NCI-H2107 treated with DMSO at 0.1 percent for 48 hours (cell line): ENCODE measurements at regions not wholly inside any gene's neighbourhood (a gene's known extent, or its start where the extent isn't known, plus 50 kb on each side); places are given as distances from the start of the nearest gene placed in this dataset.
"Not testable (repeated sequence)": the region's sequence is repeated elsewhere in the genome, so short reads cannot be mapped to it uniquely, and the experiment has no call there.

Source experiments
- DNase-seq: peaks from one replicate; lab custom pipeline; 2025; ENCODE audit not compliant: unreplicated experiment; lab: John Stamatoyannopoulos, UW

DNA sequence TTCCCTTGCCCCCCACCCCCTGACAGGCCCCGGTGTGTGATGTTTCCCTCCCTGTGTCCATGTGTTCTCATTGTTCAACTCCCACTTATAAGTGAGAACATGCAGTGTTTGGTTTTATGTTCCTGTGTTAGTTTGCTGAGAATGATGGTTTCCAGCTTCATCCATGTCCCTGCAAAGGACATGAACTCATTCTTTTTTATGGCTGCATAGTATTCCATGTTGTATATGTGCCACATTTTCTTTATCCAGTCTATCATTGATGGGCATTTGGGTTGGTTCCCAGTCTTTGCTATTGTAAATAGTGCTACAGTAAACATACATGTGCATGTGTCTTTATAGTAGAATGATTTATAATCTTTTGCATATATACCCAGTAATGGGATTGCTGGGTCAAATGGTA lies 287.4 kb downstream of the UTRN start:
- not testable (repeated sequence) for DNase-seq

DNA sequence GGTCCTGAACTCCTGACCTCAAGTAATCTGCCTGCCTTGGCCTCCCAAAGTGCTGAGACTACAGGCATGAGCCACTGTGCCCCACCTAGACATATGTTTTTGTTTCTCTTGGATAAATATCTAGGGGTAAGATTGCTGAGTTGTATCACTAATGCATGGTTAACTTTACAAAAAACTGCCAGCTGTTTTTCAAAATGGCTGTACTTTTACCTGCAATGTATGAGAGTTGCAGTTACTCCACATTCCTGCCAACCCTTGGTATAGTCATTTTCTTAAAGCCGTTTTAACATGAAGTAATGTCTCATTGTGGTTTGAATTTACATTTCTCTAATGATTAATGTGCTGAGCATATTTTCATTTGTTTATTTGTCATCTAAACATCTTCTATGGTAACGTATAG lies 289.7 kb downstream of the UTRN start:
- DNase-seq, result no peak

DNA sequence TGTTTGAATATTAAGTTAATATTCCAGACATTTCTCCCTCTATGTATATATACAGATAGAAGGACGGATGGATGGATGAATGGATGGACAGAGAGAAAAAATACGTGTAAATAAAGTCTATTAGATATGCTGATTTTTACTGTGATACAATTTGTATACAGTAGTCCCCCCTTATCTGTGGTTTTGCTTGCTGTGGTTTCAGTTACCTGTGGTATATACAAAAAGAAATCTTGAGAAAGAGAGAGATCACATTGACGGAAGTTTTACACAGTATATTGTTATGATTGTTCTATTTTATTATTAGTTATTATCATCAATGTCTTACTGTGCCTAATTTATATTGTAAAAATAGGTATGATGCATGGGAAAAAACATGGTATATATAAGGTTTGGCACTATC lies 290.2 kb downstream of the UTRN start:
- DNase-seq, result no peak

DNA sequence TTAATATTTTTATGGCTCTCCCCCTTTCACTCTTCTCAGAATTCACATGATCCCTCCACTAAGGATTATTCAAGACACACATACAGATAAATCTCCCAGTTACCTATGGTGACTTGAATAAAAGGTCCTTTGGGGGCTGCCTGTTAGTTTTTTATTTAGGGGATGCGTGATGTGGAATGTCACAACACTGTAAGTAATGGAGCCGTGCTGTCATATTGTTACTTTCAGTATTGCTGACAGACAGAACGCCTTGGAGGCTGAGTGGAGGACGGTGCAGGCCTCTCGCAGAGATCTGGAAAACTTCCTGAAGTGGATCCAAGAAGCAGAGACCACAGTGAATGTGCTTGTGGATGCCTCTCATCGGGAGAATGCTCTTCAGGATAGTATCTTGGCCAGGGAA lies 291.7 kb downstream of the UTRN start:
- DNase-seq, result no peak

DNA sequence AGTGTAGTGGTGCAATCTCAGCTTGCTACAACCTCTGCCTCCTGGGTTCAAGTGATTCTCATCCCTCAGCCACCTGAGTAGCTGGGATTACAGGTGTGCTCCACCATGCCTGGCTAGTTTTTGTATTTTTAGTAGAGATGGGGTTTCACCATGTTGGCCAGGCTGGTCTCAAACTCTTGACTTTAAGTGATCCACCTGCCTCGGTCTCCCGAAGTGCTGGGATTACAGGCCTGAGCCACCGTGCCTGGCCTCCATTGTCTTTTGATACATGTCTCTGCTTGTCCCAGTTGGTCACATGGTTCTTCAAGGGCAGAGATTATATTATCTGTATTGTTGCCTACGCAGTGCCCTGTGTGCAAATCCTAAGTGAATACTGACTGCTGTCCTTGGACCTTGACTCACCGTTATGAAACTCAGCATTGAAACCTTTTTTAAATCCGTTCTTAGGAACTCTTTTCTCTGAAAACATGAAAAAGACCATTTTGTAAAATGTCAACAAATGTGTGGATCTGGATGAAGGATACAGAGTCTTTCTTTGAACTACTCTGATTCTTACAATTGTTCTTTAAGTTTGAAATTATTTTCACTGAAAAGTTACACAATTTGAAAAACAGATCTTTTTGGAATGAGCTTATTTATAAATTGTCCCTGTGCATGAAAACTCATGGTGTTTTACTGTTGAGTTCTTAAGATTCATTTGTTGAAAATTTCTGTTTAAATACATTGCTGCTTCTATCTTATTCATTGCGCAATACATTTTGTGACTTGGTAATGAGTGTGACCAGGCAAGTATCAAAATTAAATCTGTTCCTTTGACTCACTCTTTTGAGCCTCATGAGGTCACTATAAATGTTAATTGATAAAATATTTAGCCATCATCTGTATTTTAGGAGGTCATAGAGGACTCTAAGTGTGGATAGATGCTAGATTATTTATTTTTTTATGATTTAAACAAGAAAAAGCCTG lies 293.5 kb downstream of the UTRN start:
- DNase-seq, result no peak

DNA sequence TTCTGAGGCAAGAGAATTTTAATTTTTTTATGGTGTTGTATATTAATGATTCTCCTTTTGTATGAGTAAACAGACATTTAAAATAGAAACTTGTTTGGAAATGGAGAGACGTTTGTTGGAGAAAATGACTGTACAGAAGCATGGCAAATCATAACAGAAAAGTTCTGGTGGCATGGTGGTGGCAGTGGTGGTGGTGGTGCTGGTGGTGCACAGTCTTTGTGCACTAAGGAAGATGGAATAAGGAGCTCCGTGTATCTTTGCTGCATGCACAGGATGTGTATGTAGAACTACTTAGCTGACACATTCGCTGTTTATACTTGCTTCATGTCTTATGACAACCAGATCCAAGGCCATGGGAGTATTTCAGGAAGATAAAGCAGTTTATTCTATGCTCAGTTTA lies 294.9 kb downstream of the UTRN start:
- no peak for DNase-seq

DNA sequence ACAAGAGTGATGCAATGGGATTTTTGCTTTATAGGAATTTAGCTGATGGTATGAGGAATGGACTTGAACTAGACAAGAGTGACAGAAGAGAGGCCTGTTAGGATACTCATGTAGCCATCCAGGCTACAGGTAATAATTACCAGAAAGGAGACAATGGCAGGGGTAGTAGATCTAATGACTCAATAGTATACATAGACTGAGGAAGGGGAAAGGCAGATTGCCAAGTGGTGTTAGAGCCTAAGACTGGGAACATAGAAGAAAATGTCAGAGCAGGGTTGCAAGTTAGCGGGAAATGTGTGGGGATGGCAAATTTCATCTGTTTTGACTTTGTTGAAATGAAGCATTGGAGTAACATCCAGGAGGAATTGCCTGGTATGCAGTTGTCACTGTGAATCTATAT lies 295.6 kb downstream of the UTRN start:
- DNase-seq, result no peak

DNA sequence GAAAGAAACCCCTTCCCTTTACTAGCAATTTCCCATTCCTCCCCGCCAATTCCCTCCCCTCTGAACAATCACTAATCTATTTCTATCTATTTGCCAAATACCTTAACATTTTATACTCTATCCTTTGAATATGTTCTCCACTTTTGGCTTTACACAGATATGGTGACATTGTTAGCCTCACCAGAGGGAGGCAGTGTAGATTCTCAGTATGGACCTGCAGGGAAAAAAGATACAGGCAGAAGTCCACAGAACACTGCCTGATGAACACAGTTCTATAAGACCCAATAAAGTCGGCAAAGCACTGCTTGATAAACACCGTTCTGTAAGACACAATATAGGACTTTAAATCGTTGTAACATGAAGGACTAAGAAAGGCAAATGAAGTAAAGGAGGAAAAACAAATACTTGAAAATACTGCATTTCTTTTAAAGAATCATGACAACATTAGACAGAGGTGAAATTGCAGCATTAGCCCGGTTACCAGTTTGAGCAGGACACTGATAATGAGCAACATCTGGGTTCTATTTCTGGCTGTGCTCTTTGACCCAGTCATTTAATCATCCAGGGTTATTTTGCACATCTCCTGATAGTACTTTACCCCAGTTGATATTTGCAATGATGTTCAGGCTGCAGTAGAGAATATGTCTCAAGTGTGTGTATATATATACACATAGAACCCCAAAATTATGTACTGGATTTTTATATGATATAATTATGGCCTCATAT lies 296.8 kb downstream of the UTRN start:
- DNase-seq, result peak; percentile 60

DNA sequence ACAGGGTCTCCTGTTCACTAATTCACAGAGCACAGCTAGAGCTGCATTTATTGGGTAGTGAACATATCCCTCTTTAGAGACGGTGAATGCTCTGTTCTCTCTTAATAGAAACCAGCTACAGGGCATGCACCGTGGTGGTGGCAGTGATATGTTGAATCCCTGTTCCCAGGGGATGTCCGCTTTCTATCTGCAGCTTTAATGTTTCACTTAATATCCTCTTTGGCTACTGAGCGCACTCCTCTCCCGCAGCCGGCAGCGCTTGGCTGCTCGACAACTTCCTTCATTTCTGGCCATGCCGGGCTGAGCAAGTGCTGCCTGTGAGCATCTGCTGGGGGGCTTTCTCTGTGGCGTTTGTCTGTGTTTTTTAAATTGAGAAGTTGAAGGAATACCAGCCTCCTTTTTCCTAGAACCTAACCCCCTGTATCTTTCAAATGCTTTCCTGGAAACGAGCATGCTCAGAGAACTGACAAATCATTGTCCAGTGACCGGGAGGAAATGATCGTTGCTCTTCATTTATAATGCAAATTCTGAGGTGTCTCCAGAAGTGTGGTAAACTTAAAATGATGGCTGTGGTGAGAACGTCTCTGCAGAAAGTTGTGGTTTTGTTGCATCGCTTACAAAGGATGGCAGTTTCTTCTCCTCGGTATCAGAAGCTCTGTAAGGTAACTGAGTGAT lies 297.9 kb downstream of the UTRN start:
- peak; percentile 81 for DNase-seq

DNA sequence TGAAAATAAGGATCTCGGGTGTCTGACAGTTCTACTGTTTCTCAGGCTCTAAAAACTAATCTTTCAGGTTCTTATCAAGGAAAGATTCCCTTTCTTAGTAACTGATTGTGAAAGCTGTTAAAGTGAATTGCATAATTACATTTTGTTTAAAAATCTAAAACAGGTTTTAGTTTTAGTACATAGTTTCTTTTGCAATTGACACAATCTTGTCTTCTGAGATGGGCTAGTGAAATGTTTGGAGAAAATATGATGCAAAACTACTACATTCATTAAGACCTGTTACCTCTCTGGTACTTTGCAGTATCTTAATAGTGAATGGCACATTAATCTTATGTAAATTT lies 298.4 kb downstream of the UTRN start:
- no peak for DNase-seq

DNA sequence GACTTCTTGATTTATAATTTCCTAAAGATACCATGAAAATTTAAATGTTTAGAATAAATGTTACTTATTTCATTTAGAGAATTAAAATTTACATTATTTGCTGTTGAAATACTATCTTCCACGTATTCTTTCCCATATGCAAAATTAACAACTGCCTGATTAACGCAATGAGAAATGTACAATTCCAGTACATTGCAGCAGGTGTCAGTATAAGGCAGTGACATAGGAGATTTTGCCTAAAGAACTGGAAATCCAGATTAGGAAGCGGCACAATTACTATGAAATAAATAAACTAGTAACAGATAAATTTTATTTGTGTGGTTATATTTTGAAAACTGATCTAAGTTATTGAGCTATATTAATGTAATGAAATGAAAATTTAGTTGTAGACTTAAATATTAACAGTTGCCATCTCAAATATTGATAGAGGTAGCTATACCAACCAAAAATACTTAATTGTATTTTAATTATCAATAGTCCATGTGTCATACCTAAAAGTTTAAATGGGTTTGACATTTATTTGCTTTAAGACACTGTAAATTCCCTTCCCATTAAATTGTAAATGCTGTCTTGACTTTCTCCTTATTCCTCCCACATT lies 300.2 kb downstream of the UTRN start:
- DNase-seq, result peak; percentile 88

DNA sequence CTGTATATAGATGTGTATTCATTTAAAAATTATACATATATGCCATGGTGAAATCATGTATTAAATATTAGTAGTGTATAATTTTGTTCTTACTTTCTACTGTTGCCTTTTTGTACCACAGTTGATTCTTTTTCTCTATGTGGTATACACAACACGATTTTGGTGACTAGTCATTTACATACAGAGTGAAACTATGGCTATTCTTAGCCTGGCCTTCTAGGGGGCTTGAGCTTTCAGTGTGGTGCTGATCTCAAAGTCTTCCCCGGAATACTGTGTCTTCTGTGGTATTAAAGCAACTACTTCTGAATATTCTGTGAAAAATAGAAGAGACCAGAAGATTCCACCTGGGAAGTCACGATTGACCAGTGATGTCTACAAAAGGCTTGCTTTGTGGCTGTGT lies 301.9 kb downstream of the UTRN start:
- peak; percentile 57 for DNase-seq

DNA sequence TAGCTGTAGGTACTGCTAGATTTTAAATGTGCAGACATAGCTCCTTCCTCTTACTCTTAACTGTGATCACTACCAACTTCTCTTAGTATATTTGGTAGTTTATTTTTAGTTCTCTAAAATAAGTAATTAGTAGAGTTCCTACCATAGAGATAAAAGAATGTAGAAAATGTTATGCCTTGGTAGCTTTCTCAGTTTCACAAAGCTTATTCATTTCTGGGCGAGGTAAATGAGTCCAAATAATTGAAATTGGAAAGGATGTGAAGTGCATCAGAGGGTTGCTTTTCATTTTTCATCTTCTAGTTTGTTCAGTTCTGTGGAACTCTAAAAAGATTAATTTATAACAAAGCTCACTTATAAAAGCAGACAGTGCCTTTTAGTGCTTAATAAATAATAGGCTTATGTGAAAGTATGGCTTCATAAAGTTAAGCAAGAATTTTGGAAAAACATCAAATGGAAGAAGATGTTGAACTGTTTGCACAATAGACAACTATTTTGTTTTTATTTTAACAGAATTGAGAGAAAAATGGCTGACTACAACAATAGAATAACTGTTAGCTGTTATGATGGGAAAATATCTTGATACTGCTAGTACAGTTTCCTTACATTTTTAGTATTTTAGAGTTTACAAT lies 303.7 kb downstream of the UTRN start:
- no peak for DNase-seq

DNA sequence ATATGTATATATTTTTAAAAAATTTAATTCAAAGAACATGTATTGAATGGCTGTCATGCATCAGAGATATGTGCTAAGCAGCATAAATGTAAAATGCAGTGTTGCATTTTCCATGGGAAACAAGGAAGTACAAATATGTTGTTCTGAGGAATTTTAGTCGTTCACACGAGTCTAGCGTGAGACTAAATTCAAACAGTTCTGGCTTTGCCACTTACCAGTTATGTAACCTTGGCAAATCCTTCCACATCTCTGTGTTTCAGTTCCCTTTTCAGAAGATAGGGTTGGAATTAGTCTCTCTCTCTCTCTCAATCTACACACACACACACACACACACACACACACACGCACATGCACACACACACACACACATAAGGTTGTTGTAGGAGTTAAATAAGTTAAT lies 305.4 kb downstream of the UTRN start:
- DNase-seq, result no peak

DNA sequence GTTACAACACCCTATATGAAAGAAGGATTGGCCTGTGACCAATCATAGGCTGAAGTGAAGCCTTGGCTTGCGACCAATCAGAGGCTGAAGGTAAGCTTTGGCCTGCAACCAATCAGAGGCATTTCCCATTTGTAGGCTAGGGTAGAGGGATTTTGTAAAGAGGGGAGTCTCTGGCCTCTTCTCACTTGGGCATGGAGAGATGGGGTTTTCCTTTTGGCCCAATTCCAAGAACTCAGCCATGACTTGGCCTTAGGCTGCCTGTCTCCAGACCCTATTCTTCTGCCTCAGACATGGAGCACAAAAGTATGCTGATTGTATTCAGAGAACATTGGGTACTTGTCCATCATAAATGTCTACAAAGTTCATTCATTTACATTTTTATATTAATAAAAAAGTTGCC lies 308.3 kb downstream of the UTRN start:
- DNase-seq, result no peak

DNA sequence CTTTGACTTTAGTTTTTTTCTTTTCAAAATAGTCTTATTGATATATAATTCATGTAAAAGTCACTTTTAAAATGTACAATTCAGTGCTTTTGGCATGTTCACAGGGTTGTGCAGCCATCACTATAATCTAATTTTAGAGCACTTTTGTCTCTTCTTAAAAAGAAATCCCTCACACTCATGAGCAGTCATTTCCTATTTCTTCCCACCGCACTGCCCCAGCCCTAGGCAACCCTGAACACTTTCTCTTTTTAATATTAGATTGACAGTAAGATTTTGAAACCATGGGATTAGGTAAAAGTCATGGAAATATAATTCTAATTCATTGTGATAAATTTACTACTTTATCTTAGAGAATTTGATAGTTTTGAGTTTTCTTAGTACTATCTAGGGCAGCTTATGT lies 309.4 kb downstream of the UTRN start:
- no peak for DNase-seq

DNA sequence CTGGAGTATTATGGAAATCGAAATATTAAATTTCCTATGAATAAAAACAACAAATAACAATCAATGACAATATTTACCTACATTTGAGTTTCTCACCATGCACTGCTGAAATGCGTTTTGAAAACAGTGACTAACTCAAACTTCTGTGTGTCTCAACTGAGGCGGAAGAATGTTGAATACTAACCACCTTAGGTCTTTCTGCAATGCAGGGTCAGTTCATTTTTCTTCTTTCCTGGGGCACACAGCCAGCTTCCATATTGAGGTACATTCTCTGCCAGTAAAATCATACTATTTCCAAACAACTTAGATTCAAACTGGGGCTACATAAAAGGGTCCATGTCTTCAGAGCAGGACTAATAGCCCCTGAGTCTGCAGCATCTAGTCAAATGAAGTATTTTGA lies 310.1 kb downstream of the UTRN start:
- DNase-seq, result no peak

DNA sequence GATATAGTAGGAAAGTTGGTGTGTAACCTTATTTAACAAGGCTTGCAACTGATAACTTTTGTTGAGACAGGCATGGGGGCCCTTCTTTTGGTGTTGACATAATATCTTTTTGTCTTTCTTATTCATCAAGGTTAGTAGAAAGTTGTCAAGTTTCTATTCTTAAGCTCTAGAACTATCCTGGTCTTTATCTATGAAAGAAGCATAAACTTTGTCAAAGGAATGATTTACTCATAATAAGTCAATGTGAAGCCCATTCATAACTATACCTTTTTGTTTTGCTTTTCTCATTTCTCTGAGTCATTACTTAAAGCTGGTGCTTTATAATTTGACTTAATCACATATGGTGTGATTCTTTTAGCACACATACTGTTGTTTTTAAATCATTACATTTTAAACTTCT lies 312.4 kb downstream of the UTRN start:
- no peak for DNase-seq

DNA sequence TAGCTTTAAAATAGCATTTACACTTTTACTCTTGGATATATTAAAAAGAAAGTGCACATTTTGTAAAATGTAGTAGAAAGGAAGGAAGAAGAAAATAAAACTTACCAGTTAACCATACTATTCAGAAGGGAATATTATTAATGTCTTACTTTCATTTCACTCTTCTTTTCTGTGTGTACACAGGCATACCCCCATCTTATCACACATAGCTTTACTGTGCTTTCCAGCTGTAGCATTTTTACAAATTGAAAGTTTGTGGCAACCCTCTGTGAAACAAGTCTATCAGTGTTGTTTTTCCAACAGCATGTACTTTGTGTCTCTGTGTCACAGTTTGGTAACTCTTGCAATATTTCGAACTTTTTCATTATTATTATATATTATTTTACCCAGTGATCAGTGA lies 314.5 kb downstream of the UTRN start:
- no peak for DNase-seq

DNA sequence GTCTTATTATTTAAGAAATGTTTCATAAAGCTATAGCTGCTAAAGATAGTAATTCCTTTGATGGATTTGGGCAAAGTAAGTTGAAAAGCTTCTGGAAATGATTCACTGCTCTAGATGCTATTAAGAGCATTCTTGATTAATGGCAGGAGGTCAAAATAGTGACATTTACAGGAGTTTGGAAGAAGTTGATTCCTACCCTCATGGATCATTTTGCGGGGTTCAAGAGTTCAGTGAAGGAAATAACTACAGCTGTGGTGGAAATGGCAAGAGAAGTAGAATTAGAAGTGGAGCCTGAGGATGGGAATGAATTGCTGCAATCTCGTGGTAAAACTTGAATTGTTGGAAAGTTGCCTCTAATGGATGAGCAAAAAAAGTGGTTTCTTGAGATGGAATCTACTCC lies 316.1 kb downstream of the UTRN start:
- DNase-seq, result no peak

DNA sequence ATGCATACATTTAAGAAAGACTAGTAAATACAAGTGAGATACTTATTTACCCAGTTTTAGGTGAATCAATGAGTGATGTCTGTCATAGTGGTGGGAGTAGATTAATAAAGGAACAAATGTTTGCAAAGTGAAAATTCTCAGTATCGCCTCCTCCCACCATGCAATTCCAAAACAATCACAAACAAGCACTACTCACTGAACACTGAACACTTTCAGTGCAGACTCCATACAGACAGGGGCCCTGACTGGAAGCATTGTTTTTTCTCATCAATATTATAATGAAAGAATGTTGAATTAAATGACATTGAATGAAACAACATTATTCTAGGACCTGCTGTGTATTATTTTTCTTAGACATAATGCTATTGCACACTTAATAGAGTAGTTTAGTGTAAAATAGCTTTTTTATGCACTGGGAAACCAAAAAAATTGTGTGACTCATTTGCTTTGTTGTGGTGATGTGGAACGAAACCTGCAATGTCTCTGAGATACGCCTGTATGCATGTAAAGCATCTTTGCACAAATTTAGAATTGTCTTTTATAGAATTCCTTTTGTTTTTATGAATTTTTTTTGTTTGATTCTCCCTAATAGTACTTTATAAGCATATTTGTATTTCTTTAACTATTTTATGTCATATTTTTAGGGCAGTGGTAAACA lies 317.5 kb downstream of the UTRN start:
- DNase-seq, result no peak
